ENCODE measurements at regions not wholly inside any gene's neighbourhood (a gene's known extent, or its start where the extent isn't known, plus 50 kb on each side); places are given as distances from the start of the nearest gene placed in this dataset.

GRCh38 chr15:93811305-93811704 lies 420.1 kb upstream of the MCTP2 start:
- TF ChIP-seq CTCF (conservative IDR thresholded peaks at IDR 0.05; ENCODE audit: low read length), result no peak
- TF ChIP-seq EZH2phosphoT487 (IDR thresholded peaks at IDR 0.05; ENCODE audit: borderline replicate concordance), result no peak

All from Loucy (cell line).